22Rv1 (cell line): ENCODE measurements at regions not wholly inside any gene's neighbourhood (a gene's known extent, or its start where the extent isn't known, plus 50 kb on each side); places are given as distances from the start of the nearest gene placed in this dataset.
"Not testable (repeated sequence)": the region's sequence is repeated elsewhere in the genome, so short reads cannot be mapped to it uniquely, and the experiment has no call there.

Experiments
- H3K27ac ChIP-seq: fragments of 450-650 bp; 2 replicates; pipeline ENCODE4 v1.5.1; 2017
- CTCF ChIP-seq: fragments of 450-650 bp; IDR thresholded peaks from 2 replicates; pipeline ENCODE4 v1.5.1; 2017; ENCODE audit warnings: mild to moderate bottlenecking
- ZFX ChIP-seq: fragments of 450-650 bp; IDR thresholded peaks from 2 replicates; pipeline ENCODE4 v1.6.1; 2017; ENCODE audit warnings: antibody characterized with exemption, borderline replicate concordance

DNA sequence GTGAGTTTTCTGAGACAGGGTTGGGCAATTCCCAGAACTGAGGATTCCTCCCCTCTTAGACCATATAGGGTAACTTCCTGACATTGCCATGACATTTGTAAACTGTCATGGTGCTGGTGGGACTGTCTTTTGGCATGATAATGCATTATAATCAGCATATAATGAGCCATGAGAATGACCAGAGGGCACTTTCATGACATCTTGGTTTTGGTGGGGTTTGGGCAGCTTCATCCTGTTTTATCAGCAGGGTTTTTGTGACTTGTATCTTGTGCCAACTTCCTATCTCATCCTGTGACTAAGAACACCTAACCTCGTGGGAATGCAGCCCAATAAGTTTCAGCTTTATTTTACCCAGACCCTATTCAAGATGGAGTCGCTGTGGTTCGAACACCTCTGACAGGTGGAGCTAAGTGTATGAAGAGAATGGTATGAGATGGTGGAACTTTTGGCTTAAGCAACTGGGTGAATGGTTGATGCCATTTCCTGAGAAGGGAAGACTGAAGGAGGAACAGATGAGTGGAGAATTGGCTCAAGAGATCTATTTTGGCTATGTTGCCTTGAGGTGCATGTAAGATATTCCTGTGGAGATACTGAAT lies 217.3 kb downstream of the RAB11FIP4 start:
- no peak overlapping the region for H3K27ac ChIP-seq
- no peak for TF ChIP-seq CTCF
- TF ChIP-seq ZFX: no peak

DNA sequence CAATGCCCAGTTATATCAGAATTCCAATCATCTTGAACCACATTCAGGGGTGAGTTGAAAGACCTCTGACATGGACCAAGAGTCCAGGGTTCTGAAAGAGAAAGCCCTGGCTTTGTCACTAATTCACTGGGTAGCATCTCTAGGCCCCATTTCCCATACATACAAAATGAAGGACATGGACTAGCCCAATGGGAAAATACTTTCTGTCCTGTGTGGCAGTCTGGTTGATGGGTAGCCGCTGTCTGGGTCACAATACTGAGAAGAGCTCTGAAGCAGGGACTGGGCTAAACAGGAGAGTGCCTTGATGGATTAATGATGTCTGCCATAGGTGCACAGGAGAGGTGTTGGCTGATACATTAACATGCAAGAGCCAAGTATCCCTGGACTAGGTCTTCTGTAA lies 214.3 kb downstream of the RAB11FIP4 start:
- TF ChIP-seq CTCF: no peak
- TF ChIP-seq ZFX: no peak
- no peak overlapping the region for H3K27ac ChIP-seq

DNA sequence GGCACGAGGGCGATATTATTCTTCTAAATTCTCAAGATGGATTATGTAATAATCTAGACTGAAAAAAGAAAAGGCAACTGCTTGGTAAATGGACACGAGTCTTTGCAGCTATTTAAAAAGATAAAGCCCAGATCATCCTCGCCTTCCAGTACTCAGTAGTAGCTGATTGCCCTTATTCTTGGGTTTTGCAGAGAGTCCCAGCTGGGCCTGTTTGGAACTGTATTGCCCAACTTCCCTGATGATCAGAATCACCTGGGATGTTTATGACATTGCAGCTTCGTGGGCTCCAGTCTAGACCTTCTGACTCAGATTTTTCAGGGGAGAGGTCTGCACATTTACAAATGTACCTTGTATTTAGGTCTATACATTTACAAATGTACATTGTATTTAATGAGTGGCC lies 213.5 kb downstream of the RAB11FIP4 start:
- TF ChIP-seq CTCF (no peak), ZFX (no peak)
- H3K27ac ChIP-seq: no peak overlapping the region

DNA sequence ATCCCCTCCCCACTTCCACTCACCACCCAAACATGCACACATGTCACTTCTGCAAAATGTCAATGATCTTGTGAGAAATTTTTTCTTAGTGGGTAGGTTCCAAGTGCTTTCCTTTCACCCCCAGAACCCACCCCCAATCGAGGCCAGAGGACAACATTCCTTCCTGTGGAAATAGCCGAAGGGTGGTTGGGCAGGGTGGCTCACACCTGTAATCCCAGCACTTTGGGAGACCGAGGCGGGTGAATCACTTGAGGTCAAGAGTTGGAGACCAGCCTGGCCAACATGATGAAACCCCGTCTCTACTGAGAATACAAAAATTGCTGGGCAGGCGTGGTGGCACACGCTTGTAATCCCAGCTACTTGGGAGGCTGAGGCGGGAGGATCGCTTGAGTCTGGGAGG lies 208.7 kb downstream of the RAB11FIP4 start:
- not testable (repeated sequence) for H3K27ac ChIP-seq

DNA sequence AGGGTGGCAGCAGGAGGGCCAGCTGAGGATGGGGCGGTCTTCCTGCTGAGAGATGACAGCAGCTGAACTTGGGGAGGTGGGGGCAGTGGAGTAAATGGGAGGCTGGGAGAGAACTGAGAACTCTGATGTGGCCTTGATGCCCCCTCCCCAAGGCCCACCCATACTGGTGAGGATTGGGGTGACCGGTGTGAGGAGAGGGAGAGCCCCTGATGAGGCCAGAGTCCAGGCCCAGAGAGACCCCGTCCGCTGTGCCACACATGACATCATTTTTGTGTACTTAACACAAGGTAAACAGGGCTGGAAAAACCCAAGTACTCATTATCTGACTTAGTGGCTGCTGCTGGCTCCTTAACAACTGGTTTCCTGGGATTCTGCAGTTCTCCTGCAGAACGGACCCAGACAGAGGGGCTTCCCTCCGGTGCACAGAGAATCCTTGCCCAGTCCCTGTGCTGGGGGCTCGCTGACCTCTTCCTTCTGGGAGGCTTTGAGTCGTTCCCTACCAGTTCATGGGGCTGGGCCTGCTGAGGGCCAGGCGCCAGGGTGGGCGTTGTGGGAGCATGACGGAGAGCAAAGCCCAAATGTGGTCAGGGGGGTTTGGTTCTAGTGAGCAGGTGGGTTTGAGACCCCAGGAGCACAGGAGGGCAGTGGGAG lies 207.6 kb downstream of the RAB11FIP4 start:
- no peak overlapping the region for H3K27ac ChIP-seq
- no peak for TF ChIP-seq CTCF
- TF ChIP-seq ZFX: no peak

DNA sequence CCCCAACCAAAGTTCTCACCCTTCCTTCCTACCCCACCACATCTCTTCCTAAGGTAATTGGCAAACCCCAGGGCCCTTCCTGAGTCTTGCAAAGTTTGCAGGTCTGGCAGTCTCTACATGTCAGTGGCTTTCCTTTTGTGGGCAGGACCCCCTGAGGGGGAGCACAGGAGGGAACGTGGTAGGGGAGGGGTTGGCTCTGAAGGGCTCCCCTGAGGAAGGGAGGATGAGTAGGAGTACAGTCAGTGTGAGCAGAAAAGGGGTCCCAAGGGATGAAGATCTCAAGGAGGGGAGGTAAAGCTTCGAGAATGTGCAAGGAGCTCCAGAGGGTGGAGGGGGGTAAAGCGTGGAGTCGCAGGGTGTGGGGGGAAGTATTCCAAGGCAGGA lies 206.9 kb downstream of the RAB11FIP4 start:
- no peak for TF ChIP-seq CTCF
- no peak for TF ChIP-seq ZFX
- no peak overlapping the region for H3K27ac ChIP-seq

DNA sequence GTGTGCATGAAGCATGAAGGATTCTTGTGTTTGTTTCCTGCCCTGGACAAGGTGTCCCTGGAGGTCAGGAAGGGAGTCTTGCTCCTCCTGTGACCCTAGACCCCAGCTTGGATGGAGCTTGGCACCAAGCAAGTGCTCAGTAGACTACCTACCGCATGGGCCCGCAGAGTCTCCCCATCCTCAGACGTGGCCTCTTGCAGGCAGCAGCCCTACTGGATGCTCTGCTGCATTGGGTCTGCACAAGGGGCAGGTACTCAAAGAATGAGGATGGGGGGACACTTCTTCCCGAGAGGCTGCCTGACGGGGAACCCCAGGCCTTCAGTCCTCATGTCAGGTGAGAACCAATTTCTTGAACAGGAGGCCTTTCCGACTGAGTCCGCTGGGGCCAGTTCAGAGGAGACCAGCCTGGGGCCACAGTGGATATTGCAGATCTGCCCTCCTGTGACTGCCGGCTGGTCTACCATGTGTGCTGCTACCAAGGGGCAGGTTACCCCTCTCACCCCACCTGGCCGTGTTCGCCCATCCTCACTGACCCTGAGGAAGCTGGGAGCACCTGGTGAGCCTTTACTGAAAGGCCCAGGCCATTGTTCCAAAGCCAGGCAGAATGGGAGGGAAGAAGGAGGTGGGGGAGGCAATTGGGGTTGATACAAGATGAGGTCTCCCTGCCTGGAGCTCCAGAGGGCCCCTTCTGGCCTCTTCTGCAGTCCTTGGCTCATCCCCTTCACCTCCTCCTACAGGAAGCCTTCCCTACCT lies 206.3 kb downstream of the RAB11FIP4 start:
- H3K27ac ChIP-seq: no peak overlapping the region
- TF ChIP-seq ZFX (no peak), CTCF (no peak)
